HG02571 (cell line): ENCODE measurements at regions not wholly inside any gene's neighbourhood (a gene's known extent, or its start where the extent isn't known, plus 50 kb on each side); places are given as distances from the start of the nearest gene placed in this dataset.
"Not testable (repeated sequence)": the region's sequence is repeated elsewhere in the genome, so short reads cannot be mapped to it uniquely, and the experiment has no call there.

Source experiments
- ATAC-seq: cut with Tn5 transposase; IDR thresholded peaks from one replicate; pipeline ENCODE4 v1.9.1; 2021; ENCODE audit warnings: mild to moderate bottlenecking, moderate library complexity; ENCODE audit not compliant: unreplicated experiment

DNA sequence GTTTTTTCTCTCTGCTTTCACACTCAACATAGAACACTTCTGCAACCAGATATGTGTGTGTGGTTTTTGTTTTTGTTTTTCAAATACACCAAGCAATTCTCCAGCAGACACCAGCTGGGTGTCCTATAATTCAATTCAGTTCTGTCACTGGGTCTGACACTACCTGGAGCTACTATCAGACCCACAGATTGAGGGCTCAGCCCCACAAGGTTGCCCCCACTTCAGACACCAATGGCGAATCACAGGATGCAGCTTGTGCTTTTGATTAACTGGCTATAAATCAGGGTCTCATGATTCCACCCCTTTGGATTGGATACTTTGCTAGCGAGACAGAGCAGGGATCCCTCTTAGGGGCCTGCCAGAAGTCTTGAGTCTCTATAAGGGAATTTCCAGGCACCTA, 462.2 kb upstream of the NRP1 start:
- ATAC-seq: no peak

GRCh38 chr10:33795529-33795928, 461.1 kb upstream of the NRP1 start:
- ATAC-seq: no peak

- ATAC-seq: no peak
Observed at GRCh38 chr10:33794460-33794859, 460.0 kb upstream of the NRP1 start.

GRCh38 chr10:33793793-33794192, 459.3 kb upstream of the NRP1 start:
- ATAC-seq: no peak

DNA sequence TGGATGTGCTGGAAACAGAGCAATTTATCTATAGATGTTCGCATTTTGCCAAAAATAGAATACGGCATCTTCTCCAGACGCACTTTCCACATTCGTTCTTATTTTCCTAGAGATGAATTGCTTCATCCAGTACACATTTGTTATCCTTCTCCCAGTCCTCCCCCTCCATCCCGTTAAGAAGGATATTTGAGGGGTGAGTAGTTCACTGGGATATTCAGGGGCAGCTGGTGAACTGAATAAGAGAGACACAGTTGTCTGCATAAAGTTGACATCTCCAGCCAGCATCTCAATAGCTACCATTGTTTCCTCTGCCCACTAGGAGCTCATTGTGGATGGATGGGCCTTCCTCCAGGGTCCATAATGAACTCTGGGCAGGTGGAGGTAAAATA, 456.8 kb upstream of the NRP1 start:
- no peak for ATAC-seq

GRCh38 chr10:33790521-33791271, 456.2 kb upstream of the NRP1 start:
- no peak for ATAC-seq

- no peak for ATAC-seq
Observed at GRCh38 chr10:33783557-33783956, 449.1 kb upstream of the NRP1 start.

DNA sequence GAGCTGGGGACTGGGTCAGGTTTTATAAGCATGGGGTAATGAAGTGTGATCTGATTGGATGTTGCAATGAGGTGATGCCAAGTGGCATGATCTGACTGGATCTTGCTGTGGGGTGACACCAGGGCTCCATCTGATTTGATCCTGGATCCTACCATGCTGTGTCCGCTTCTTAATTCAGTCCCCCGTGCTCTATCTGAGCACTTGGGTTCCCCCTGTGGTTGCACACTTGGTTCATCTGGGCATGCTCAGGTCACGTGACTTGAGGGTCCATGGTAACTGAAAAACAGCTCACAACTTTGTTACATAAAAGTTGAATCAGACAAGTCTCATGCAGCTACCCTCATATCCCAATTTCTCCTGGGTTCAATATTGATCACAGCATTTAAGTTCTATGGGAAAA, 448.6 kb upstream of the NRP1 start:
- no peak for ATAC-seq

DNA sequence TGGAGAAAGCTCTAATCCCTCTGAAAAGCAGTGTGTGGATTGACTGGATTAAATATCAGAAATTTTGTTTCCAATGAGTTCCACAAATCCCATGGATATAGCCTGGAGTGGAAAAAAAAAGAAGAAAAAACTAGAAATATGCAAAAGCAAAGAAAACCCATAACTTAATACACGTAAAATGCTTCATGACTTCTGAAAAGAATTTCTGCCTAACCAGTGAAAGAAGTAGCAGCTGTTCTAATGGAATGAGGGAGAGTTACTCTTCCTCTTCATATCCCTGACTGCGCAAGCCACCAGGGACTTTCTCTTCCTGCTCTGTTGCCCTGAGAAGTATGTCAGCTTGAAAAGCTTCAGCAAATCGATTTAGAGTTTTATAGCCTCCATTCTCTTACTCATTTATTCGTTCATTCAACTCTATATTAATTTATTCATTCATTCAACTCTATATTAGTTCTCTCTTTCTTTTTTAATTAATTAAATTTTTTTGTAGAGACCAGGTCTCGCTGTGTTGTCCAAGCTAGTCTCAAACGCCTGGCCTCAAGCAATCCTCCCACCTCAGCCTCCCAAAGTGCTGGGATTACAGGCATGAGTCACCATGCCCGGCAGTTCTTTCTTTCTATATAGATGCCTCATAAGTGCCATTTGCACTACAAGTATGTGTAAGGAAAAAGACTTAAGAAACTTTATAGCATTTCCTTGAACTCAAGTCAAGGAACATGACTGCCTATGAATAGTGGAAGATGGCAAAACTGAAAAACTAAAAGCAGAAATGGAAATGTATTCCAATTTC, 447.3 kb upstream of the NRP1 start:
- ATAC-seq: no peak

- ATAC-seq: no peak
Observed at GRCh38 chr10:33780961-33781360, 446.5 kb upstream of the NRP1 start.

DNA sequence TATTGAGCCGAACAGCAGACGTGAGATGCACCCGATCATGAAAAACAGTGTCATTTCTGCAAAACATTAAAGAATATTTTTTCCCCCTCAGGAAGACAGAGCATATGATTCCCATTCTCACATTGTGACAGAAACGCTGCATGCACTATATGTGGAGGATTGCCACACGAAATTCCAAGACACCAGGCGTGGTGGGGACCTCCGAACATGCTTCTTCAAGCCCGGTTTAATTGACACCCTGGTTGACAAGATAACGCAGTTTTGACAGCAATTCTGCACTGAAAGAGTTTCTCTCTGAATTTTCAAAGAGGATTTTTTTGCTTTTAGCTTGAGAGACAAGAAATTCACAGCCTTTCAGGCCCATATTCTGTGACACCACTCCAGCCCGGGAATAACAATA, 442.8 kb upstream of the NRP1 start:
- ATAC-seq: no peak

DNA sequence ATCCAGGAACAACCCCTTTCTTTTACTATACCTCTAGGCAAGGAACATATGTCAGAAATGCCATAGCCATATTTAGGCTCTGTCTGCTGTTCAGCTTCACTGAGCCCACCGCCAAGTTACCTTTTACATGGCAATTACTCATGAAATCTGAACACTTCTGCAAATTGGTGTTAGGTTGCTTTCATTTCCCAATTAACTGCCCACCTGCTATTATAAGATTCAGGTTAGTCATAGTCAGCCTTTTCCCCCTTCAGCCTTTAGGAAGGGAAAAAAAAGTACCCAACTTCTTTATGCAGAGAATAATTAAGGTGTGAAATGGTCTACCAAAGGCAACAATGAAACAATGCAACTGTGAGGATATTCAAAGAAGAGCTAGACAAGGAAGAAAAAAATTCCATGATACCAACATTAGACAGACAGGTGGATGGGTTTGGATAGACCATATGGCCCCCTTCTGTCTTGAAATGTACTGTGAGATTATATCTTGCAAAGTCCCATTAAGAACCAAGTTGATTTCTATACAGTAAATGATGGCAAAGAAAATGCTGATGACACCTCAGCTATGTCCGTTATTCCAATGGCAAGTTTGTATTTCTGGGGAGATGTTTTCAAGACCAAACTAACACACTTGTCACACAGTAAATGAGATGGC, 442.1 kb upstream of the NRP1 start:
- no peak for ATAC-seq

DNA sequence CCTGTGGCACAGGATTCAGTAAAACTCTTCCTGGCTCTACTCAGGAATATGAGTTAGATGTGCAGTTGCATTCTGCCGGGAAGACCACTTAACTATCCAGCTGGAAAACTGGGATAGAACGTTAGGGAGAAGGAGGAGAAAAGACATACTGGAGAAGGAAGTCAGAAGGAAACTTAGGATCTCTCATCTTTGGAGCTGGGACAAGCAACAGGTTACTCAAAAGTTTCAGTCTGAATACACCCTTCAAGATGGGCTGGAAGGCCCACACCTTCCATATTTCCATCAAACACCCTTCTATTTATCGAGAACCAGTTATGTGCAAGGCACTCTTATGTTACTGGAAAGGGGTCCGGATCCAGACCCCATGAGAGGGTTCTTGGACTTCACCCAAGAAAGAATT, 440.4 kb upstream of the NRP1 start:
- ATAC-seq: no peak

DNA sequence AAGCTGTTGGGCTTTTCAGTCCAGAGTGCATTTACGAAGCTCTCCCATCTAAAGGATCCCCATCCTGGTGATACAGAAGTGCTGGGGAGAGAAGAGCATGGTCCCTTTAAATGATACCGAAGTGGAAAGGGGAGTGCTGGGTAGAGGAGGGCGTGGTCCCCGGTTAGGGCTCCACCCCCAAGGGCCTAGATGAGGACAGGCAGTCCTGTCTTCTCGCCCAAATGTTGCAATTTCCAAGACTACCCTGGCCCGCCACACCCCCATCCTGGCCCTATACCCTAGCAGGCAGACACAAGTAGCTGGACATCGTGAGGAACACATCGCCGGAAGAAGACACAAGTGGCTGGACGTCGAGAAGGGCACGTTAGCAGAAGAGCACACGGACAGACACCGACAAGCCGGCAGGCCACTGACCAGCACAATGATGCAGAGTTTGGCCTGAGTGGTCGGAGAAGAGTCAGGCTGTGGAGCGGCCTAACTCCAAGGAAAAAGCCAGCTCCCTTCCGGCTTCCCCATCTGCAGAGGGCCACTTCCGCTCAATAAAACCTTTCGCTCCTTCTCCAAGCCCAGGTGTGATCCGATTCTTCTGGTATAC, 439.5 kb upstream of the NRP1 start:
- no peak for ATAC-seq

DNA sequence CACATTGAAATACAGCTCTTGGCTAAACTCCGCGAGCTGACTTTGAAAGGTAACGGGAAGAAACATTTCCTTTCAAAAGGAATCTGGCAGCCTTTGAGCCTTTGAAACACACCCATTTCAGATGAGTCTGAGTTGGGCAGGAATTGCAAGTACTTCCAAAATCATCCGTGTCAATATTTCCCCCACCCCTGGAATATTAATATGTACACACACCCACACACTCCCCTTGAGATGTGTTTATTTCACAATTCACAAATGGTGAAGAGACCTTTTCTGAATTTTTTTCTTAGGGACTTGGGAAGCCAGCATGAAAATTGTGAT, 438.7 kb upstream of the NRP1 start:
- no peak for ATAC-seq

DNA sequence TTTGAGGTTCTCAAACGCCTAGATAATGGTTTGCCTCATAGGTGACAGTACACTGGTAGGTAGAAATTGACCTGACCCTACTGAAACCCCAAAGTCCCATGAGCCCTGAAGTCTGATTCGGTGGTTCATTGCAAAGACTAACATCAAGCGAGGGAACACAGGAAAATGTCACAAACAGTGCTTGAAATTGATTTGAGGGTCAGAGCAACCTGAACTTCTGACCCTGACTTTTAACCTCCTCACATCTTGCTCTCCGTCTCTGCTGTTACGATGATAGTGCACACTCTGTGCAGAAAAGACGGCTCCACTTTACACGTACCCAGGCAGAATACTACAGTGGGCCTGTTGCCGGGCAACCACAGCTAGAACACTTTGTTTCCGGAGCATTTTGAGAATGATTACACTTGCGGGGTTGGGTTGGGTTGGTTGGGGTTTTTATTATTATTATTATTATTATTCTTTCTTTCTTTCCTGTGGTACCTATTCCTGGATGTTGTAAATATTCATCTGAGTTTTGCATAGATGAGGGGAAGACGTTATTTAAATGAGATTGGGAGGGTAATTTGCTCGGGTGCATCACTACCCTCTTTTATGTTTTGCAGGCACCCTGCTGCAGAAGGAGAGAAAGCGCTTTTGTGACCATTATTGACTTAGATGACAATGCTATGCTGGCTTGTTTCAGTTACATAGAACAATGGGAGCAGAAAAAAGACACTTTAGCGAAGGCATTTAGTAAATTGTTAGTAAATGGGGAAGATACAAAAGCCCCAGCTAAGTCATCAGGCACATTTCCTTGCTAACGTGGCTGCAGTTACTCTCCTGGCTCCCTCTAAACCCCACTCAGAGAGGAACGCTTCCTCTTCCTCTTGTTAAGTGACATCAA, 438.1 kb upstream of the NRP1 start:
- ATAC-seq: no peak

GRCh38 chr10:33771856-33772255, 437.4 kb upstream of the NRP1 start:
- ATAC-seq: not testable (repeated sequence)

- no peak for ATAC-seq
Observed at GRCh38 chr10:33764694-33765185, 430.3 kb upstream of the NRP1 start.

DNA sequence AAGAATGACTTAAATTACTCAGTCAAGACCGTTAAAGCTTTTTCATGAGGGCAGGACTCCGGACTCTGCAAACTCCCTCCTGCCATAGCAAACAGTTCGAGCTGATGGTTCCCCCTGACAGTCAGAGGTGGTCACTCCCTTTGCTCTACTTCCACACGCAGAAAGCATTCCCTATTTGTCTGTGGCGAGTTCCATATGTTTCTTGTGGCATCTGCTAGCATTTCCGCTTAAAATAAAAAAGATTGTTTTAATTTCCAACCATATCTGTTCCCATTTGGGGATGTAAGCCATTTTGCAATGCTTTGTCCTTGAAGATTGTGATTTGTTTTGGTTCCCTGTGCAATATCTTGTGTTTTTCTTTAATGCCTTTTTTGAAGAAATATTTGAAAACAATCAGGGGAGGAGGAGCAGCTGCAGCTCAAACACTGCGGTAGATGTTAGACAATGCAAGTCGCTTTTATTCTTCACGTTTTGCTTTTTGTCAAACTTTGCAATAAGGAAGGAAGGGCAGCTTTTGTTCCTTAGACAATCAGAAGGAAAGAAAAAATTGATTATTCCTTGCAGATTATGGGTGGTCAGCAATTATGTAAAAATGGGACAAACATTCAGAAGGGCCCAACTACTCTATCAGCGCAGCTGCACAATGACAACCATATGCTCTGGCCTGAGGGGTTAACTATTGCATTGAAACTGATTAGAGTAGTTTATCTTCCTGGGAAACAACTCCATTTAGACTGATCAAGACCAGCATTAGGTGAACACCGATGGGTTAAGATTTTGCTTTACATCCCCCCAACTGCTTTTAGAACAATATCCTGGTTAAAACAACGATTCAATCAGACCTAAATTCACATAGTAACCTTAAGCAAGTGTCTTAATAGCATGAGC, 425.8 kb upstream of the NRP1 start:
- no peak for ATAC-seq

GRCh38 chr10:33759191-33759590, 424.7 kb upstream of the NRP1 start:
- ATAC-seq: no peak
